22Rv1 (cell line): ENCODE measurements at regions not wholly inside any gene's neighbourhood (a gene's known extent, or its start where the extent isn't known, plus 50 kb on each side); places are given as distances from the start of the nearest gene placed in this dataset.

Experiments used
- CTCF ChIP-seq: fragments of 450-650 bp; IDR thresholded peaks from 2 replicates; pipeline ENCODE4 v1.5.1; 2017; ENCODE audit warnings: mild to moderate bottlenecking
- ZFX ChIP-seq: fragments of 450-650 bp; IDR thresholded peaks from 2 replicates; pipeline ENCODE4 v1.6.1; 2017; ENCODE audit warnings: antibody characterized with exemption, borderline replicate concordance

DNA sequence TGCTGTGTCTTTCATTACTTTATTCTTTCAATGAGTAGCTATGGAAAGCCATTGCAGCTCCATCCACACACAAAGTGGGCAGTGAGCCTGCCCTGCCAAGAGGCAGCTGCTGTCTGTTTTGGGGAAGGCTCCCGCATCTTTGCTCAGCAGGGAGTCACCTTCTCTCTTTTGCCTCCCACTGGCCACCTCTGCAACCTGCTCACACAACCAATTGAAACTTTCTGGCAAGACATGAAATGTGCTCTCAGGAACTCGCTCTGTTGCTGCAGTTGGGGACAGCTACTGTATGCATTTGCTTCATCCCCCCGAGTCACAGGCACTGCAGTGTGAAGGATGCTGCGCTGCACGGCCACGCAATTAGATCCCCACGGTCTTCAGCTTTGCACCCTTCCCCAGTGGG is 244.8 kb upstream of the NFE2L3 start:
- TF ChIP-seq CTCF: no peak
- TF ChIP-seq ZFX: no peak
